NCI-H2081 (cell line): ENCODE measurements at regions not wholly inside any gene's neighbourhood (a gene's known extent, or its start where the extent isn't known, plus 50 kb on each side); places are given as distances from the start of the nearest gene placed in this dataset.
"Not testable (repeated sequence)": the region's sequence is repeated elsewhere in the genome, so short reads cannot be mapped to it uniquely, and the experiment has no call there.

Experiments used
- DNase-seq, 2 experiments: peaks; one replicate each; lab custom pipeline; 2025; lab: John Stamatoyannopoulos, UW

GRCh38 chr14:35174342-35174741 is 52.0 kb downstream of the PRORP start:
- no peak for DNase-seq

GRCh38 chr14:35180179-35180578 is 57.8 kb downstream of the PRORP start:
- DNase-seq, result no peak

DNA sequence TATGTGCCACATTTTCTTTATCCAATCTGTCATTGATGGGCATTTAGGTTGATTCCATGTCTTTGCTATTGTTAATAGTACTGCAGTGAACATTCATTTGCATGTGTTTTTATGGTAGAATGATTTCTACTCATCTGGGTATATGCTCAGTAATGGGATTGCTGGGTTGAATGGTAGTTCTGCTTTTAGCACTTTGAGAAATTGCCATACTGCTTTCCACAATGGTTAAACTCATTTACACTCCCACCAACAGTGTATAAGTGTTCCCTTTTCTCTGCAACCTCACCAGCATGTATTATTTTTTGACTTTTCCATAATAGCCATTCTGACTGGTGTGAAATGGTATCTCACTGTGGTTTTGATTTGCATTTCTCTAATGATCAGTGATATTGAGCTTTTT is 62.5 kb downstream of the PRORP start:
- not testable (repeated sequence) for DNase-seq

- no peak for DNase-seq
Measured at GRCh38 chr14:35189422-35189821, 67.1 kb downstream of the PRORP start.

- no peak for DNase-seq
Measured at GRCh38 chr14:35193161-35193560, 70.8 kb downstream of the PRORP start.

DNA sequence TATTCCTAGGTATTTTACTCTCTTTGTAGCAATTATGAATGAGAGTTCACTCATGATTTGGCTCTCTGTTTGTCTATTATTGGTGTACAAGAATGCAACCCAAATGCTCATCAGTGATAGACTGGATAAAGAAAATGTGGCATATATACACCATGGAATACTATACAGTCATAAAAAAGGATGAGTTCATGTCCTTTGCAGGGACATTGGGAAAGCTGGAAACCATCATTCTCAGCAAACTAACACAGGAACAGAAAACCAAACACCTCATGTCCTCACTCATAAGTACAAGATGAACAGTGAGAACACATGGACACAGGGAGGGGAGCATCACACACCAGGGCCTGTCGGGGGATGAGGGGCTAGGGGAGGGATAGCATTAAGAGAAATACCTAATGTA is 71.8 kb downstream of the PRORP start:
- DNase-seq, result not testable (repeated sequence)

GRCh38 chr14:35196571-35196970 is 74.2 kb downstream of the PRORP start:
- DNase-seq, result no peak

- peak in 1 of 2 experiments; percentile 16 for DNase-seq
Measured at GRCh38 chr14:35197015-35197414, 74.7 kb downstream of the PRORP start.

GRCh38 chr14:35201066-35201465 is 78.7 kb downstream of the PRORP start:
- no peak for DNase-seq

GRCh38 chr14:35202195-35202594 is 79.8 kb downstream of the PRORP start:
- no peak for DNase-seq

GRCh38 chr14:35205737-35206136 is 83.4 kb downstream of the PRORP start:
- DNase-seq, result no peak

GRCh38 chr14:35211067-35211466 is 81.1 kb upstream of the PSMA6 start:
- DNase-seq, result no peak

DNA sequence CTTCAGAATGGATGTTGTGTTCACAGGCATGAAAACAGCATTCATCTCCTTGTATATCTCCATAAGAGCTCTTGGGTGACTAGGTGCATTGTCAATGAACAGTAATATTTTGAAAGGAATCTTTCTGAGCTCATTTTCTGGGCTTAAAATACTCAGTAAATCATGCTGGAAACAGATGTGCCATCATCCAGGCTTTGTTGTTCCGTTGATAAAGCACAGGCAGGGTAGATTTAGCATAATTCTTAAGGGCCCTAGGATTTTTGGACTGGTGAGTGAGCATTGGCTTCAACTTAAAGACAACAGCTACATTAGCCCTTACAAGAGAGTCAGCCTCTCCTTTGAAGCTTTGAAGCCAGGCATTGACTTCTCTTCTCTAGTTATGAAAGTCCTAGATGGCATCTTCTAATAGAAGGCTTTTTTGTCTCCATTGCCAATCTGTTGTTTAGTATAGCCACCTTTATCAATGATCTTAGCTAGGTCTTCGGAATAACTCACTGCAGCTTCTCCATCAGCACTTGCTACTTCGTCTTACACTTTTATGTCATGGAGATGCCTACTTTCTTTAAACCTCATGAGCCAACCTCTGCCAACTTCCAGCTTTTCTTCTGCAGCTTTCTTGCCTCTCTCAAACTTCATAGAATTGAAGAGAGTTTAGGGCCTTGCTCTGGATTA is 79.6 kb upstream of the PSMA6 start:
- no peak for DNase-seq

DNA sequence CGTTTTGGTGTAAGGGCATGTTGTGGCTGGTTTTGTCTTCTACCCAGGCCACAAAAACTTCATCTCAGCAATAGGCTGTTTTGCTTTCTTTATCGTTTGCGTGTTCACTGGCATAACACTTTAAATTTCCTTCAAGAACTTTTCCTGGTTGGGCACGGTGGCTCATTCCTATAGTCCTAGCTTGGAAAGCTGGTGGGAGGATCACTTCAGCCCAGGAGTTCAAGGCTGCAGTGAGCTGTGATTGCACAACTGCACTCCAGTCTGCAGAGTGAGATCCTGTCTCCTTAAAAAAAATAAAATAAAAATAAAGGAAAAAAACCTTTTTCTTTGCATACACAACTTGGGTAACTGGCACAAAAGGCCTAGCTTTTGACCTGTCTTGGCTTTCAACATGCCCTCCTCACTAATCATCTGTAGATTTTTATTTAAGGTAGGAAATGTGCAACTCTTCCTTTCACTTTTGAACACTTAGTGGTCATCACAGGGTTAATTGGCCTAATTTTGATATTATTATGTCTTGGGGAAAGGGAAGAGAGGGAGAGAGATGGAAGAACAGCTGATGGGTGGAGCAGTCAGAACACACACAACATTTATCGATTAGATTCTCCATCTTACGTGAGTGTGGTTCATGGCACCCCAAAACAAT is 78.9 kb upstream of the PSMA6 start:
- no peak for DNase-seq

DNA sequence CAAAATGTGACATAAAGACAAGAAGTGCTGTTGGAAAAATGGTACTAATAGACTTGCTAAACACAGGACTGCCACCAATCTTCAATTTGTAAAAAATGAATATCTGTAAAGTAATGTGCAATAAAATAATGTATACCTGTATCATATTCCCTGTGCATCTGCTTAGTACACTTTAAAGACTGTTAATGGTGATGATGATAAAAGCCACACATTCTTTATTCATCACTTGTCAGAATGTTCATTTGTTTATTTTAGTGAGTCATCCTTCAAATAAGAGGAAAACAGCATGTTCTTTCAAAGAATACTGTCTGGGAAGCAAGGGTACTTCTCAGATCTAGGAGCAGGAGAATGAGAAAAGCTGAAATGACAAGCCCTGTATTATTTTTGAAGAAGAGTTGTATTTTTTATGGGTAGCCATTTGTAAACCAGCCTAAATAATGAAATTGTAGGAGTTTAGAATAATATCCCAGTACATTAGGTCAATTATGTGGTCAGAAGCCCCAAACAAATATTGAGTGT is 78.3 kb upstream of the PSMA6 start:
- DNase-seq, result peak in 1 of 2 experiments; percentile 10

DNA sequence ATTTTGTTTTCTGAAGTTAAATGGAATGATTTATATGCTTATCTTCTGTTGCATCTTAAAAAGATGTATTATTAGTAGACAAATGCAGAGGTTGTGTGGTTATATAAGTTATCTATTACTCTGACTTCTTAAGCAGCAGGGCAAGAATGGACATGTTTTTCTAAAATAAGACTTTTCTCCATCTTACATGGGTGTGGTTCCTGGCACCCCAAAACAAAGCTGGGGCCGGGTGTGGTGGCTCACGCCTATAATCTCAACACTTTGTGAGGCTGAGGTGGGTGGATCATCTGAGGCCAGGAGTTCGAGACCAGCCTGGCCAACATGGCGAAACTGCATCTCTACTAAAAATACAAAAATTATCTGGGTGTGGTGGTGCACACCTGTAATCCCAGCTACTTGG is 77.8 kb upstream of the PSMA6 start:
- DNase-seq, result not testable (repeated sequence)

DNA sequence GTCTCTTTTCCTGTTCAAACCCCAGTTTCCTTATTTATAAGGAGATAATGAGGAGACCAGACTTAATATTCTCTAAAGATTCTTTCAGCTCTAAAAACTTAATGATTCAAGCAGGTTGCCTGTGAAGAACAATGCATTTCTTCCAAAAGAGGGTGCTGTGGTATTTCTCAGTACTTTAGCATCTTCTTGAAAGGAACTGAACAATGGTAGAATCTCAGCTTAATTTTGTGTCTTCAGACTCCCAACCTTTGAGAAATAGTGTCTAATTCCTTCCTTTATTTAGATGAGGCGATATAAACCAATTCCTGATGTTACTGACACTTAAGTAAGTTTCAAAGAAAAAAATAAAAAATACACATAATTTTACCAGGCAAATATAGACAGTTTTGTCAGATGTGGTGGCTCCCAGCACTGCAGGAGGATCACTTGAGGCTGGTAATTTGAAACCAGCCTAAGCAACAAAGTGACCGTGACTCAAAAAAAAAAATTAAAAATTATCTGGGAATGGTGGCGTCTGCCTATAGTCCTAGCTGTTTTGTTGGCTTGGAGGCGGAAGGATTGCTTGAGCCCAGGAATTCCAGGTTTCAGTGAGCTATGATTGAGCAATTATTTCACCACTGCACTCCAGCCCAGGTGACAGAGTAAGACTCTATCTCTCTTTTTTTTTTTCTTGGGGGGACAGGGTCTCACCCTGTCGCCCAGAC is 76.9 kb upstream of the PSMA6 start:
- no peak for DNase-seq

GRCh38 chr14:35218176-35218575 is 74.0 kb upstream of the PSMA6 start:
- DNase-seq, result not testable (repeated sequence)

GRCh38 chr14:35218963-35219362 is 73.2 kb upstream of the PSMA6 start:
- no peak for DNase-seq

DNA sequence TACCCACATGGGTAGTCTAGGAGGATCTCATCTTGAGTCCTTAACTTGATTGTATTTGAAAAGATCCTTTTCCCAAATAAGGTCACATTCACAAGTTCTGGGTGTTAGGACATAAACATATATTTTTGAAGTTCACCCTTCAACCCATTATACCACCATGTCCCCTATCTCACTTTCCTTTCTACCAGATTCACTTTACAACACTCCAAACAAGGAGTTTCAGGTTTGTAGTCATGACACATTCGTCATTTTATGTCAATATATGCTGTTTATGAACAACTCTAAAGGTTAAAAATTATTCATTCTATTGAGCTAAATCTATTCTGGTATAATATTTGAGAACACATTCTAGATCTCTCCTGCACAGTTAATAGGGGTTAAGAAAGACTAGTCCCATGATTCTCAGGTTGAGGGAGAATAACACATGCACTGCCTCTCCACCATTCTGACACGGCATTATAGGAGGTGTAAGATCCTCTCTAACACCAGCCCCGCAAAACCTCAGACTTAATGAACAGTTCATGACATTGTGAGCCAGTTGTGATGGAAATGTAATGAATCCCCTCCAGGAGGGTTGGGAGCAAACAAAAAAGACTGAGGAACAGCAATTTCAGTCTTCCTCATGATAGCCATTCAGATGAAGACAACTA is 72.0 kb upstream of the PSMA6 start:
- no peak for DNase-seq

GRCh38 chr14:35220920-35221319 is 71.3 kb upstream of the PSMA6 start:
- DNase-seq, result no peak

- no peak for DNase-seq
Measured at GRCh38 chr14:35221462-35221861, 70.7 kb upstream of the PSMA6 start.

- DNase-seq, result no peak
Measured at GRCh38 chr14:35222324-35222723, 69.9 kb upstream of the PSMA6 start.
